Thyroid gland (tissue), 4 donors: ENCODE measurements at regions not wholly inside any gene's neighbourhood (a gene's known extent, or its start where the extent isn't known, plus 50 kb on each side); places are given as distances from the start of the nearest gene placed in this dataset.

Experiments used
- CTCF ChIP-seq, 6 experiments: fragments of 200-600 bp in 3 of 6; fragments of 450-650 bp in 3 of 6; sonication (generic) in 3 of 6; IDR thresholded peaks; one replicate each; pipeline ENCODE4 v1.5.1; 2016 to 2019; ENCODE audit warnings: antibody characterized with exemption in 6 of 6, mild to moderate bottlenecking in 2 of 6, inconsistent platforms in 1 of 6, moderate library complexity in 1 of 6
- POLR2A ChIP-seq, 2 donors: fragments of 450-650 bp; IDR thresholded peaks; one replicate each; pipeline ENCODE4 v1.6.1; 2017; ENCODE audit warnings: antibody characterized with exemption in 2 of 2, mild to moderate bottlenecking in 2 of 2, moderate library complexity in 1 of 2

- TF ChIP-seq CTCF (IDR thresholded peaks at IDR 0.05): no peak
- TF ChIP-seq POLR2A (IDR thresholded peaks at IDR 0.05): no peak
Observed at GRCh38 chr5:102570747-102571146, 71.9 kb upstream of the SLCO6A1 start.
